Pancreas (tissue), 10 donors: ENCODE measurements at regions not wholly inside any gene's neighbourhood (a gene's known extent, or its start where the extent isn't known, plus 50 kb on each side); places are given as distances from the start of the nearest gene placed in this dataset.

Experiments used
- ATAC-seq, 4 donors: fragments of 200-7000 bp; cut with Tn5 transposase; one replicate each; pipeline versions ENCODE4 v1.8.0 to v1.9.1; 2020; ENCODE audit warnings: mild to moderate bottlenecking in 4 of 4, moderate library complexity in 4 of 4
- DNase-seq, 6 donors: peaks; one replicate each; pipeline ENCODE4 v3.0.0-alpha.2; 2020
- FAIRE-seq: peaks from 2 replicates; lab custom pipeline; 2012; peaks lifted over from hg19 to GRCh38; lab: Jason Lieb, UNC
- H3K27ac ChIP-seq, 4 donors: fragments of 200-600 bp; sonication (generic); 1 replicate in 3 of 4; 2 replicates in 1 of 4; pipeline versions ENCODE4 v1.5.0 to v1.8.0; 2020
- H3K27me3 ChIP-seq, 4 donors: fragments of 200-600 bp; one replicate each; pipeline ENCODE4 v1.8.0; 2021
- H3K36me3 ChIP-seq, 3 donors: fragments of 200-600 bp; sonication (generic) in 1 of 3; one replicate each; pipeline versions ENCODE4 v1.5.0 to v1.8.0; 2020 to 2021
- H3K4me1 ChIP-seq, 3 donors: fragments of 200-600 bp; one replicate each; pipeline ENCODE4 v1.8.0; 2021
- H3K4me3 ChIP-seq, 4 donors: fragments of 200-600 bp; sonication (generic) in 2 of 4; one replicate each; pipeline versions ENCODE4 v1.5.0 to v1.8.0; 2020 to 2021
- H3K9me3 ChIP-seq, 4 donors: fragments of 200-600 bp; one replicate each; pipeline ENCODE4 v1.8.0; 2021
- WGBS, 2 donors: extraction: QIAGEN DNeasy Blood & Tissue Kit; methylation state at CpG; one replicate each; pipeline ENCODE4 v1.1.7; 2013; 5-methylcytosine and 5-hydroxymethylcytosine counted together
- intact Hi-C, 3 donors: fragments of 100-400 bp; cut with DNase I; formaldehyde crosslinking; loops; one replicate each; pipeline versions ENCODE4 v1.11.1 to v1.14.2; 2022
- TF ChIP-seq, protein P1 (sequence below), 4 donors: fragments of 200-600 bp; sonication (generic) in 3 of 4; IDR thresholded peaks; one replicate each; pipeline versions ENCODE4 v1.5.0 to v1.8.0; 2021; ENCODE audit warnings: antibody characterized with exemption in 4 of 4
- donor health status: healthy with polysubstance abuse.
- donor health status: DM: no; HTN: no; CAD: no; lungs with moderate emphysema.
- donor health status: DM: no; HTN: no; CAD: no.
- donor health status: control.
- donor health status: control.
- donor health status: Bipolar disorder and iron deficiency.
- donor health status: DM: yes; HTN: yes; CAD: no.
- donor health status: DM: no; HTN: no; CAD: no.
- donor health status: DM: no; HTN: no; CAD: no.
- donor health status: DM: yes; HTN: yes; CAD: no.

DNA sequence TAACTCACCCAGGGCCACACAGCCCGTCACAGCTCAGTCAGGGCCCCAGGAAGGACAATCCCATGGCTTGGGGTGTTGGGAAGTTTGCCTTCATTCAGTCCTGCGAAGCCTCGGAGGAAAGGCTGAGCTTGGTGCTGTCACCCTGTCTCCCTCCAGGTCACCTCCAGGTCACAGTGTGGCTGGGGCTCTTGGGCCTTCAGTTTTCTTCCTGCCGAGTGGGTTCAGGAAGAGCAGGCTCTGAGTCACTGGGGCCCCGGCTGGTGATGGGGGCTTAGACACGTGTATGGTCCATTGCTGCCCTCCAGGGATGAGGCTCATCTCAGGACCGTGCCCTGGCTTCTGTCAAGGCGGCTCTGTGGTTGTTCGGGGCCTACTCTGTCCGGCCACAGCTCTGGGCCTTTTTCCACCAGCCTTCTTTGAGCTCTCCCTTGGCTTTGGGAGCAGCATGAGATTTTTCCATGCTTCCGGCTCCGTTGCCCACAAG is 118.6 kb downstream of the INHBB start:
- WGBS, 2 donors = 90 to 92% methylated on average over 12 of the region's 12 CpGs
- Histone ChIP-seq H3K27me3 (no peaks in the 10 kb centered on the region), H3K9me3 (no peaks in the 10 kb centered on the region), H3K4me1 (peaks cover 2 to 7% (median 5%) of the 10 kb centered on the region in 3 donors), H3K36me3 (no peaks in the 10 kb centered on the region), H3K4me3 (no peak overlapping the region), H3K27ac (no peak overlapping the region)
- DNase-seq = peak in 1 of 6 donors; percentile 40
- no peak for FAIRE-seq
- ATAC-seq = no peak
- TF ChIP-seq, protein P1, sequence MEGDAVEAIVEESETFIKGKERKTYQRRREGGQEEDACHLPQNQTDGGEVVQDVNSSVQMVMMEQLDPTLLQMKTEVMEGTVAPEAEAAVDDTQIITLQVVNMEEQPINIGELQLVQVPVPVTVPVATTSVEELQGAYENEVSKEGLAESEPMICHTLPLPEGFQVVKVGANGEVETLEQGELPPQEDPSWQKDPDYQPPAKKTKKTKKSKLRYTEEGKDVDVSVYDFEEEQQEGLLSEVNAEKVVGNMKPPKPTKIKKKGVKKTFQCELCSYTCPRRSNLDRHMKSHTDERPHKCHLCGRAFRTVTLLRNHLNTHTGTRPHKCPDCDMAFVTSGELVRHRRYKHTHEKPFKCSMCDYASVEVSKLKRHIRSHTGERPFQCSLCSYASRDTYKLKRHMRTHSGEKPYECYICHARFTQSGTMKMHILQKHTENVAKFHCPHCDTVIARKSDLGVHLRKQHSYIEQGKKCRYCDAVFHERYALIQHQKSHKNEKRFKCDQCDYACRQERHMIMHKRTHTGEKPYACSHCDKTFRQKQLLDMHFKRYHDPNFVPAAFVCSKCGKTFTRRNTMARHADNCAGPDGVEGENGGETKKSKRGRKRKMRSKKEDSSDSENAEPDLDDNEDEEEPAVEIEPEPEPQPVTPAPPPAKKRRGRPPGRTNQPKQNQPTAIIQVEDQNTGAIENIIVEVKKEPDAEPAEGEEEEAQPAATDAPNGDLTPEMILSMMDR (IDR thresholded peaks at IDR 0.05) = no peak
- intact Hi-C loops = no loop called here

DNA sequence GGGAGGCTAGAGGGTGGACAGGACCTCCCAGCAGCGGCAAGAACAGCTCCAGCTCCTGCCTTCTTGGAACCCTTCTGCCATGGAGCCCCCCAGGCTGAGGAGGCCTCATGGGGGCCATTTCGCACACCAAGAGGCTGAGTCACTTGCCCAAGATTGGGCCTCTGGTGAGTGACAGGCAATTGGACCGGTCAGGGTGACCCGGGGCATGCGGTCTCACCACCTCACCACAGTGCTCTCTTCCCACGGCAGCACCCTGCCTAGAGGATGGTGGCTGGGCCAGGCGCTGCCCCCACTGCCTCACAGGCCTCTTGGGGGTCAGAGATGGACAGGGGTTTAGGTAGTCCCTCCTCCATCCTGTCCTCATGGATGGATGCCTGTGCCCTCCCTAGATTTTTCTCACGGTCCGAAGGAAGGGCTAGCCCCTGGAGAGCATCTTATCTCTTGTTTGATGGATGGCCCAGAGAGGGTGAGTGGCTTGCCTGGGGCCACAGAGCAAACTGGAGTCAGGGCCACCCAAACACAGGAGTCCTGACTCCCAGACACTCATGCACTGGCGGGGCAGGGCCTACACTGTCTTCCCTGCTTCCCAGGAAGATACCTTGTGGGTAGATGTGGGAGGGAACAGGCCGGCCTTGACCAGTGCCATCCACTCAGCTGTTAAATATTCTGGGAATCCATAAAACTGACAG is 119.2 kb downstream of the INHBB start:
- WGBS, 2 donors = 97 to 99% methylated on average over 11 of the region's 11 CpGs
- Histone ChIP-seq H3K4me3 (no peak overlapping the region), H3K9me3 (no peaks in the 10 kb centered on the region), H3K27ac (no peak overlapping the region), H3K4me1 (peaks cover 9 to 14% (median 10%) of the 10 kb centered on the region in 3 donors), H3K27me3 (no peaks in the 10 kb centered on the region), H3K36me3 (no peaks in the 10 kb centered on the region)
- DNase-seq = peak in 1 of 6 donors; percentile 20
- intact Hi-C loops = no loop called here
- ATAC-seq = no peak
- TF ChIP-seq, protein P1 (IDR thresholded peaks at IDR 0.05) = no peak
- FAIRE-seq = no peak

DNA sequence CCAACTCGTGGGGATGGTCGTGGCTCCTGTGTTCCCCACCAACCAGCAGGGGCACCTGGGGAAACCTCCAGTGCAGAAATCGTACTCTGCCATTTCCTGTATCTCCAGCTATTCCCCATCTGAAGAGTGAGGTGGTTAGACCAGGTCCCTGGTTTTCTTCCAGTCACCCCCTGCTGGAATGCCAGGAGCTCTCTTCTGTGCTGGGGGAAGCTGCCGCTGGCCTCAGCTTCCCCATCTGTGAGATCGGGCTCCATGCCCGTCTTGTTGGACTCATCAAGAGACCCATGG is 119.7 kb downstream of the INHBB start:
- Histone ChIP-seq H3K27me3 (no peaks in the 10 kb centered on the region), H3K4me1 (peaks cover 14 to 18% (median 15%) of the 10 kb centered on the region in 3 donors), H3K9me3 (no peaks in the 10 kb centered on the region), H3K27ac (no peak overlapping the region), H3K4me3 (no peak overlapping the region), H3K36me3 (no peaks in the 10 kb centered on the region)
- 77 to 83% methylated on average over 6 of the region's 6 CpGs for WGBS, 2 donors
- no peak for ATAC-seq
- TF ChIP-seq, protein P1 (IDR thresholded peaks at IDR 0.05) = no peak
- DNase-seq = no peak
- intact Hi-C loops = no loop called here
- no peak for FAIRE-seq

DNA sequence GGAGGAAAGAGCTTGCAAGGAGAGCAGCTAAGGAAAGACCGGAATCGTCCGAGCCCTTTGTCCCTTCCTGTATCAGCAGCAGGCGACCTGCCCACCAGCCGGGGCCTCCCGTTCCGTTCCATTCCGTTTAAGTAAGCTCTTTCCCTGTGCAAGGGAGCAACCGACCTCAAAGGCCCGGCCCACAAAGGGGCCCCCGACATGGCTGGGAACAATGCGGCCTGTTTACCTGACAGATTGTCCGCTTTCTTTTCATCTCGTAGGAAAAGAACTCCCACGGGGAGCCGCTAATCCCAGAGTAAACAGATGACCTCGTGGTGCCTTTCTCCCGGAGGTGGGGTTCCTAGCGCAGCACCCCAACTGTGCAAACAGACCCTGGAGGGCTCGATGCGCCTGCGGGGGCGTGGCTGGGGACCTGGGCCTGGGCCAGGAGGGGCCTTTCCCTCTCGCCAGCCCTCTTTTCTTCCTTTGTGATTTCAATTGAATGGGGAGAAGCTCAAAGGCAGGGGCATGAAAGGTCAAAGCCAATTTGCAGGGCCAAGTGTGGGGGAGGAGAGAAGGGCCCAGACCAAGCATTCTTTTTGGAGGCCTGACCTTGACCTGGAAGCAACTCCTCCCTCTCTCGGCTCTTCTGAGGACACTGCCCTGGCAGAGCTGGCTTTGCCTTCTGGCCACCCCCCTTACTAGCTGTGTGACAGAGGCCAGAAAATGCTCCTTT is 120.2 kb downstream of the INHBB start:
- 50 to 65% methylated on average over 25 of the region's 25 CpGs for WGBS, 2 donors
- Histone ChIP-seq H3K4me3 (no peak overlapping the region), H3K27ac (no peak overlapping the region), H3K9me3 (no peaks in the 10 kb centered on the region), H3K36me3 (no peaks in the 10 kb centered on the region), H3K27me3 (no peaks in the 10 kb centered on the region), H3K4me1 (peaks cover 18 to 23% (median 20%) of the 10 kb centered on the region in 3 donors)
- DNase-seq (peak in 1 of 6 donors; percentile 49), FAIRE-seq (no peak), ATAC-seq (no peak)
- TF ChIP-seq, protein P1 (IDR thresholded peaks at IDR 0.05) = no peak
- intact Hi-C loops = no loop called here

DNA sequence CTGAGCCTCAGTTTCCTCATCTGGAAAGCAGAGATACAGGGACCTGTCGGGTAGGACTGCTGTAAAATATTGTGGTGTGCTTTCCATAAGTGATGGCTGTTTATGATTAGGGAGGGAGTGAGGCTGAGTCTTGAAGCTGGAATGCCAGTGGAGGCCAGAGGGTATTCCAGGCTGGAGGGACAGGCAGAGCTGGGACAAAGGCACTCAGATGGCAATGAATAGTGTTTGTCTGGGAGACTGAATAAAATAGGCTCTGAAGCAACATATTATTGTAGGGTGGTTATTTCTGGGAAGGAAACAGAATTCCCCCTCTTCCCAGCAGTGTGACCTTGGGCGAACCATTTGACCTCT is 120.7 kb downstream of the INHBB start:
- TF ChIP-seq, protein P1 (IDR thresholded peaks at IDR 0.05) = no peak
- ATAC-seq (no peak), DNase-seq (no peak), FAIRE-seq (no peak)
- Histone ChIP-seq H3K9me3 (no peaks in the 10 kb centered on the region), H3K27me3 (no peaks in the 10 kb centered on the region), H3K4me1 (peaks cover 18 to 24% (median 22%) of the 10 kb centered on the region in 3 donors), H3K36me3 (no peaks in the 10 kb centered on the region), H3K27ac (no peak overlapping the region), H3K4me3 (no peak overlapping the region)
- intact Hi-C loops = no loop called here
- 94% methylated on average over 2 of the region's 2 CpGs for WGBS, 2 donors
